Stimulated activated CD4-positive, alpha-beta T cell treated with anti-CD3 and anti-CD28 coated beads, Interleukin-1b, Interleukin-23, amount 100 ng/mL, for 48 hours (primary cell): ENCODE measurements at regions not wholly inside any gene's neighbourhood (a gene's known extent, or its start where the extent isn't known, plus 50 kb on each side); places are given as distances from the start of the nearest gene placed in this dataset.
"Not testable (repeated sequence)": the region's sequence is repeated elsewhere in the genome, so short reads cannot be mapped to it uniquely, and the experiment has no call there.

Source experiments
- DNase-seq: peaks from one replicate; pipeline ENCODE4 v3.0.0-alpha.2; 2020

DNA sequence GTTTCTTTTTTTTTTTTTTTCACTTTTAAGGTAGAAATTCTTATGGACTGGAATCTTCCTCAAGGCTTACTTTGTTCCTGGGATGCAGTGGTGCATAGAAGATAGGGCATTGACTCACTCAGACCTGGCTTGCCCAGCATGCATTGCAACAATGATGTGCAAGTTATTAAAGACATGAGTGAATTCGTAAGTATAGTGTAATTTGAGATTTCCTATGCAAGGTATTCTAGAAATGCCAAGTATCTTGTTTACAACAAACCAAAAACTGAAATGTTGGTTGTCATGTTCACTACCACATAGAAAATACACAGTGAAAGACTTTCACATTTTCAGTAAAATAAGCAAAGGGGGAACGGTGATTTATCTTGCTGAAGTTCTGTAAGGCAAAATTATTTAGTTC, 56.5 kb upstream of the FNDC3B start:
- no peak for DNase-seq

DNA sequence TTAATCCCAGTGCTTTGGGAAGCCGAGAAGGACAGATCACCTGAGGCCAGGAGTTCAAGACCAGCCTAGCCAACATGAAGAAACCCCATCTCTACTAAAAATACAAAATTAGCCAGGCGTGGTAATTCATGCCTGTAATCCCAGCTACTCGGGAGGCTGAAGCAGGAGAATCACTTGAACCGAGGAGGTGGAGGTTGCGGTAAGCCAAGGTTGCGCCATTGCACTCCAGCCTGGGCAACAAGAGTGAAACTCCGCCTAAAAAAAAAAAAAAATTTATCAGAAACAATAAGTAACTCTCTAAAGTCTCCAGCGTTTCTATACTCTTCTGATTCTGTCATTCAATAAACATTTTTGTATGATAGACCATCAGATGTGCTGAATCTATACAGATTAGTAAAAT, 55.7 kb upstream of the FNDC3B start:
- not testable (repeated sequence) for DNase-seq

DNA sequence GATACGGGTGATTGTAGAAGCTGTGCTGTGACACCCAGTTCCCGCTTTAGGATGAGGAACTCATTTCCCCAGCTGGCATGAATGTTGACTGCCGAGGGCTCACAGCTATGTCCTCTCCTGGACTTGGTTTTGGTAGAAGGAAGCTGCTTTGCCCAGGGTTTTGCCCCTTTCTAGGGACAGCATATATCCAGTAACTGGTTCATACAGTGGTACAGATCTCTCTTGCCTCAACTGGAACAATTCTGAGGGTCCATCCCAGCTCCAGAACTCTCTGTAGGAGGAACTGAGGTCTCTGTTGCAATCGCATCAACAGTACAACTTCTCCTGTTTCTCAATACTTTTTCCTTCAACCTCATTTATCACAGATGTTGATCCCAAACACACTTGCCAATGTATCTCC, 54.5 kb upstream of the FNDC3B start:
- no peak for DNase-seq

DNA sequence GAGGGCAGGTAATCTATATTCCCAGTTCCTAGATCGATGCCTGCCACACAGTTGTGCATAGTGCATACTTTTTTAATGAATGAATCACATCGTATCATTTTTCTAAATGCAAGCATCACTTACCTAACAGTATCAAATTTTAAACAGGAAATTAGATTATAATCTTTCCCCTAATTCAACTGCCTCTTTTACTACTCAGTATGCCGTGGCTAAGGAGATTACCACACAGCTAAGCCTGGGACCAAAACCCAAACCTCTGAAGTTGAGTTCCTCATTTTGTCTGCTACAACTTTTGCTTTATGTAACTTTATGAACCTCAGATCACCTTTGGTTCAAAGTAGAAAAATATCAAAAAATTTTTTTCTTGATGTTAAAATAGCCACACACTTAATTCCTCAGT, 53.2 kb upstream of the FNDC3B start:
- DNase-seq: no peak

DNA sequence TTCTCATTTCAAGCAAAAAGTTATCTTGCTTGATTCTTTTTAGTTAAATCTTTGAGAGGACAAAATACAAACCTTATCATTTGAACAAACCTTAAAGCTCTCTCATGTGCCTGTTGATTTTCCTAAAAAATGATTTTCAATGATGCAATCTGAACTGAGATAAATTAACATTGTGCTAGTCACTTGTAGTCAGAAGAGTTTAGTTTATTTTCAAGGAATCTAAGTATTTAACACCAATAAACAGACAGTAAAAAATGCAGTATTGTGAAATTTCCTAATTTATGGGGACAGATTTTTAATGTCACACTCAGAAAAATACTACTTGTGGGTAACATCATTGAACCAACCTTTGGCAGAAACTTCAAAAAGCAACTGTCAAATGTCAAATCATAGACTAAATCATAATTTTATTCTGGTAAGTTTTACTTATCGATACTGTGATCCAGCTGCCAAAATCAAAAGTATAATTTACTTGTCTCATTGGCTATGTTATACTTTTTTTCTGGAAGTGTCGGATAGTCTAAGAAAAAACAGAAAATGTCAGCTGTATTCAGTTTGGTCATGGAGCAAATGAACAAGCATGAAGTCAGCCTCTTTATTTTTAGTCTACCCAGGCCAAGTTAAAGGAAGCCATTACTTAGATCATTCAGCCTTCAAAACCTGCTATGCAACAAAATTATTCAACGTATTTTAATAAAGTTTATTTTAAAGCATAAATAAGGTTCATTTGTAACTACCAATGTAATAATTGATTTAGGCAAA, 52.4 kb upstream of the FNDC3B start:
- no peak for DNase-seq
